ENCODE measurements at regions not wholly inside any gene's neighbourhood (a gene's known extent, or its start where the extent isn't known, plus 50 kb on each side); places are given as distances from the start of the nearest gene placed in this dataset.

DNA sequence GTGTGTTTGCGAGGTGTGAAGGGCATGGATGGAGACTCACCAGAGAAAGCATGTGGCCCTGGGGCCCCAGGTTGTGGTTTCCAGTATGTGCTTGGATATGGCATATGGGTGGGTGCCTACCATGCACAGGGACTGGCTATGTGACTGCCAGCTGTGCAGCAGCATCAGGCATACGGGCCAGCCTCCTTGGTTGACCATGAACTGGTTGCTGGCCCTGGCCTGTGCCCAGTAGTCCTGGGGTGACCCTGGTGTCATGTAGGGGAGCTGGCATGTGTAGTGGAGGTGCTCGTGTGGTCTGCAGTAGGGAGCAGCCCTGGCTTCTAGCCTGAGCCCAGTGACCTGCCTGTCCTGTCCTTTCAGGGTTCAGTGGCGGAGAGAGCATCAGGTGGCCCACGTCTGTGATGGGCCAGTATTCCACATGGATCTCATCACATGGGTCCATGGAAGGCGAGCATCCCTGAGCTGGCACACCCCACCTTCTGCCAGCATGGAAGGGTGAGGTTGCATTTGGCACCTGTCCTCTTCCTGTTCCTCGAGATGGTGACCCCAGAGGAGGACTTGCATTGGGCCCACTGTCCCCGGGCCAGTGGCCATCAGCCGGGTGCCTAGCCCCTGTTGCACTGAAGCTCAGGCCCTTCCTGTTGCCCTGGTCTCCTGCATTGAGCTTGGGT, 228.9 kb downstream of the SNRPN start:
- DNase-seq: no peak

DNA sequence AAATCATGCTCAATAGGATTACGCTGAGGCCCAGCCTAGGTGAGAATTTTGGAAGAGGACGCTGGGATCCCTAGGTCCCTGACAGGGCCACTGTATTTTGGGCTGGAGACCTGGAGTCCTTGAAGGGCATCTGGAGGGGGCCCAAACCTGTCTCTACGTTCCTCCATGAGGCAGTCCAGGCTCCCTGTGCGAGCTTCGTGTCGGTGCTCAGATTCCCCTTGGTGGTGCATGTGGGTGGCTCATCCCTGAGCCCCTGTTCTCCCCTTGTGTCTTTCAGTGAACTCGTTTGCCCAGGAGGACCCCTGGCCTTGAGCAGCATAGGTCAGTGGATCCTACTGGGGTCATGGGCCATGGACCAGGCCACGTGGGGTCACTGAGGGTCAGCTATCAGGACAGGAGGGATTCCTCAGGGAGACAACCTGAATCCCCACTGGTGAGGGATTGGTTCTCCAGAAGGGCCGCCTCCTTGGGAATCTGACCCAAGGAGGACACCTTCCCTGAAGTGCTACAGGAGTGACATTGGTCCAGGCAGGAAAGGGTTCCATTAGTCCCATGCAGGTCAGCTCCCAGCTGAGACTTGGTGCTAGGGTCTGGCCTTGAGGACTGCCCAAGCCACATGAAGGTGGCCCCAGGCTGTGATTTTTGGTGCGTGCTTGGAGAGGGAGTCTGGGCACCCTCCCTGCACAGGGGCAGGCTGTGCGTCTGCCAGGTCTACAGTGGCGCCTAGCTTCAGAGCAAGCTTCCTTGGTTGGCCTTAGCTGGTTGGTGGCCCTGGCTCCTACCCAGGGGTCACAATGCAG, 229.8 kb downstream of the SNRPN start:
- DNase-seq: no peak

DNA sequence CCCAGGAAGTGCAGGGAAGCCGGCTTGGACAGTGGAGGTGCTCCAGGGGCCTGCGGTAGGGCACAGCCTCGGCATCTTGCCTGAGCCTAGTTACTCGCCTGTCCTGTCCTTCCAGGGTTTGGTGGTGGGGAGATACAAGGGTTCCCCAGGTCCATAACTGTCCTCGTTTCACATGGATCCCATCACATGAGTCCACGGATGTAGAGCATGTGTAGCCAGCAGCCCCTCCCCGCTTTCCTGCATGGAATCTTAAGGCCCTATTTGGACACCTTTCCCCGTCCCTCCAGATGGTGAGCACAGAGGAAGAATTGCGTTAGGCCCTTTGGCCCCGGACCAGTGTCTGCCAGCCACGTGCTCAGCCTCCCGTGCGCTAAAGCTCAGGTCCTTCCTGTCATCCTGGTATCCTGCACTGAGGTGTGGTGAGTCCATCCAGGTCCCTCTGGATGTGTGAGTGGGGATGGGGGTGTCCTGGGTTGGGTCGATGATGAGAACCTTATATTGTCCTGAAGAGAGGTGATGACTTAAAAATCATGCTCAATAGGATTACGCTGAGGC, 230.4 kb downstream of the SNRPN start:
- DNase-seq: no peak

DNA sequence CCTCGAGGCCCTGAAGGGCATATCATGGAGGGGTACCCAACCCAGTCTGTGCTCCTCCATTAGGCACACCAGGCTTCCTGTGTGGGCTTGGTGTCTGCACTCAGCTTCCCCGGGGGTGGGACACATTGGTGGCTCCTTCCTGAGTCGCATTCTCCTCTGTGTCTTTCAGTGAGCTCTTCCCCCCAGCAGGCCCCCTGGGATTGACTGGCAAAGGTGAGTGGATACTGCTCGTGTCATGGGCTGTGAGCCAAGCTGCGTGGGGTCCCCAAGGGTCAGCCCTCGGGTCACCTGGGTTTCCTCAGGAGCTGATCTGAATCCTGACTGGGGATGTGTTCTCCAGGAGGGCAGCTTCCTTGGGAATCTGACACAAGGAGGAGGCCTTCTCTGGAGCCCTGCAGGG, 231.0 kb downstream of the SNRPN start:
- DNase-seq: no peak

DNA sequence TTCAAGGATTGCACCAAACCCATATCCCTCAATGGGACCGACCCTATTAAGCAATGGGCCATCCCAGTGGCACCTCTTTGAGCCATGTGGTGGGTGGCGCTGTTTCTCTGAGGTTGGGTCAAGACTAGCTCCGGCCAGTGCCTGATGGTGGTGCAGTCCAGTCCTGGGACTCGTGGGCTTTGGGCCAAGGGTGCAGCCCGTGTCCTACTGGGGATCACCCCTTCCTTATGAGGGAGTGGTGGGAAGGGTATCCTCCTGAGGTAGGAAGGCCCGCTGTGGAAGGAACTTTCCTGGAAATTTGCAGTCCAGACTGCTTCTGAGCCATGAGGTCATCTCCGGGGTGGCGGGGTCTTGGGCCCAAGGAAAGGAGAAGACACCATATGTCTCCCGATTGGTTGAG, 231.6 kb downstream of the SNRPN start:
- no peak for DNase-seq

DNA sequence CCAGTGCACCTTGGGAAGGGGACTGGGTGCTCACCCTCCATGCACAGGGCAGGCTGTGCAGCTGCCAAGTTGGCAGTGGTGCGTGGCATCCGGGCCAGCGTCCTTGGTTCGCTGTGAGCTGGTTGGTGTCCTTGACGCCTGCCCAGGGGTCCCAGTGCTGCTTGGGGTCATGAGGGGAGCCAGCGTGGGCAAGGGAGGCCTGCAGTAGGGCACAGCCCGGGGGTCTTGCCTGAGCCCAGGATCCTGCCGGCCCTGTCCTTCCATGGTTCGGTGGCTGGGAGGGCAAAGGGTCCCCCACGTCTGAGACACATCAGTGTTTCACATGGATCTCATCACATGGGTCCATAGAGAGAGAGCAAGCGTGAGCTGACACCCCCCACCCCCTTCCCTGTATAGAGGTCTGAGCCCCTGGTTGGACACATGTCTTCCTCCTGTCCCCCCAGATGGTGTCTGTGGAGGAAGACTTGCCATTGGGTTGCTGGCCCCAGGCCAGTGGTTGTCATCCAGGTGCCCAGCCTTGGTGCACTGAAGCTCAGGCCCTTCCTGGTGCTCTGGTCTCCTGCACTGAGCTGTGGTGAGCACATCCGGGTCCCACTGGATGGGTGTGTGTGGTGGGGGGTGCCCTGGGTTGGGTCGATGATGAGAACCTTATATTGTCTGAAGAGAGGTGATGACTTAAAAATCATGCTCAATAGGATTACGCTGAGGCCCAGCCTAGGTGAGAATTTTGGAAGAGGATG, 232.3 kb downstream of the SNRPN start:
- no peak for DNase-seq

DNA sequence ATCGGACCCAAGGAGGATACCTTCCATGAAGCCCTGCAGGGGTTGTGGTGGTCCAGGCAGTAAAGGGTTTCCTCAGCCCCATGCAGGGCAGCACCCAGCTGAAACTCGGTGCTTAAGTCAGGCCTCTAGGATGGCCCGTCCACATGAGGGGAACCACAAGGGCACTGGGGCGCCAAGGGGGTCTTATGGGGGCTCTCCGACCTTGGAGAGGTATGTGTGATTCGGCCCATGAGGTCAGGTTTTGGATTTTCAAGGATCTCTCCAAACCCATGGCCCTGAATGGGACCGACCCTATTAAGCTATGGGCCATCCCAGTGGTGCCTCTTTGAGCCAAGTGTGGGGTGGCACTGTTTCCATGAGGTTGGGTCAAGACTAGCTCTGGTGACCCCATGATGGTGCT, 233.3 kb downstream of the SNRPN start:
- DNase-seq: no peak

DNA sequence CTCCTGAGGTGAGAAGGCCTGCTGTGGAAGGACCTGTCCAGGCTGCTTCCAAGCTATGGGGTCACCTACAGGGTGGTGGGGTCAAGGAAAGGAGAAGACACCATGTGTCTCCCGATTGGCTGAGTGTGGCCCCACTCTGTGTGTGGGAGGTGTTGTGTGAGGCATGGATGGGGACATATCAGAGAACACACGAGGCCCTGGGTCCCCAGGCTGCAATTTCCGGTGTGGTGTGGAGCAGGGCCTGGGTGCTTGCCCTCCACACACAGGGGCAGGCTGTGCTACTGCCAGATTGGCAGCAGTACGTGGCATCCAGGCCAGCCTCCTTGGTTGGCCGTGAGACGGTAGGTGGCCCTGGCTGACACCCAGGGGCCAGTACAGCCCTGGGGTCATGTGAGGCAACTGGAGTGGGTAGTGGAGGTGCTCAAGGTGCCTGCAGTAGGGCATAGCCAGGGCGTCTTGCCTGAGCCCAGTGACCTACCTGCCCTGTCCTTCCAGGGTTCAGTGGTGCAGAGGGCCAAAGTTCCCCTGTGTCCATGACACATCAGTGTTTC, 233.8 kb downstream of the SNRPN start:
- no peak for DNase-seq

DNA sequence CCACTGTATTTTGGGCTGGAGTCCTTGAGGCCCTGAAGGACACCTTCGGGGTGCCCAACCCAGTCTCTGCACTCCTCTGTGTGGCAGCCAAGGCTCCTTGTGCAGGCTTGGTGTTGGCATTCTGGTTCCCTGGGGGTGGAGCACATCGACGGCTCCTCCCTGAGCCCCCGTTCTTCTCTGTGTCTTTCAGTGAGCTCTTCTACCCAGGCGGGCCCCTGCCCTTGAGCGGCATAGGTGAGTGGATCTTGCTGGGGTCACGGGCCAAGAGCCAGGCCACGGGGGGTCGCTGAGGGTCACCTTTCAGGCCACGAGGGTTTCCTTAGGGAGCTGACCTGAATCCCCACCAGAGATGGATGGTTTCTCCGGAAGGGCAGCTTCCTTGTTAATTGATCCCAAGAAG, 234.8 kb downstream of the SNRPN start:
- DNase-seq: no peak

DNA sequence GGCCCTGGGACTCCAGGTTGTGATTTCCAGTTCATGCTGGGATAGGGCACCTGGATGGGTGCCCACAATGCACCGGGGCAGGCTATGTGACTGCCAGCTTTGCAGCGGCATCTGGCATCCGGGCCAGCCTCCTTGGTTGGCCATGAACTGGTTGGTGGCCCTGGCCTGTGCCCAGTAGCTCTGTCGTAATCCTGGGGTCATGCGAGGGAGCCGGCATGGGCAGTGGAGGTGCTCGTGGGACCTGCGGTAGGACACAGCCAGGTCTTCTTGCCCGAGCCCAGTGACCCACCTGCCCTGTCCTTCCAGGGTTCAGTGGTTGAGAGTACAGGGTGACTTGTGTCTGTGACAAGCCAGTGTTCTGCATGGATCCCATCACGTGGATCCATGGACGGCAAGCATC, 237.9 kb downstream of the SNRPN start:
- DNase-seq: no peak

DNA sequence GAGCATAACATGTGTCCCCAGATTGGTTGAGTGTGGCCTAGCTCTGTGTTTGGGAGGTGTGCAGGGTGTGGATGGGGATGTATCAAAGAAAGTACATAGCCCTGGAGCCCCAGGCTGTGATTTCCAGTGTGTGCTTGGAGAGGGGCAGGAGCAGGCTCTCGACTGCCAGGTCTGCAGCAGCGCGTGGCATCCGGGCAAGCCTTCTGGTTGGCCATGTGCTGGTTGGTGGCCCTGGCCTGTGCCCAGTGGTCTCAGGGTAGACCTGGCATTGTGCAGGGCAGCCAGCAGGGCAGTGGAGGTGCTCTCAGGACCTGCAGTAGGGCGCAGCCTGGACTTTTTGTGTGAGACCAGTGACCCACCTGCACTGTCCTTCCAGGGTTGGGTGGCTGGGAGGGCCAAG, 231.5 kb downstream of the UBE3A start:
- DNase-seq: no peak

DNA sequence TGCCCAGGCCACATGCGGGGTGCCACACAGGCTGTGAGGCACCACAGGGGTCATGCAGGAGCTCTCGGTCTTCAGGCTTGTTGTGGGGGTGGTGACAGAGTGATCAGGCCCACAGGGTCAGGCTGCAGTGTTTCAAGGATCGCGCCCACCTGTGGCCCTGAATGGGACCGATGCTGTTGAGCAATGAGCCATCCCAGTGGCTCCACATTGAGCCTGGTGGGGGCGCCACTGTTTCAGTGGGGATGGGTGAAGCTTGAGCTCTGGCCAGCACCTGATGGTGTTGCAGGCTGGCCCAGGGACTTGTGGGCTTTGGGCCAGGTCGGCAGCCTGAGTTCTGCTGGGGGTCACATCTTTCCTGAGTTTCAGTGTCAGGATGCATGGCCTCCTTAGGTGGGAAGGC, 230.1 kb downstream of the UBE3A start:
- no peak for DNase-seq

DNA sequence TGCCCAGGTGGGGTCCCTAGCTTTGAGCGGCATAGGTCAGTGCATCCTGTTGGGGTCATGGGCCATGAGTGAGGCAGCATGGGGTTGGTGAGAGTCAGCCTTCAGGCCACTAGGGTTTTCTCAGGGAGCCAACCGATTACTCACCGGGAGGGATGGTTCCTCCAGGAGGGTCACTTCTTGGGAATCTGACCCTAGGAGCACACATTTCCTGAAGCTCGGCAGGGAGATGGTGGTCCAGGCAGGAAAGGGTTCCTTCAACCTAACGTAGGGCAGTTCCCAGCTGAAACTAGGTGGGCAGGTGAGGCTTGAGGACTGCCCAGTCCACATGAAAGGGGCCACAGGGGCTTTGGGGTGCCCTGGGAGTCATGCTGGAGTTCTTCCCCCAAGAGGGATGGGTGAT, 218.0 kb downstream of the UBE3A start:
- no peak for DNase-seq

DNA sequence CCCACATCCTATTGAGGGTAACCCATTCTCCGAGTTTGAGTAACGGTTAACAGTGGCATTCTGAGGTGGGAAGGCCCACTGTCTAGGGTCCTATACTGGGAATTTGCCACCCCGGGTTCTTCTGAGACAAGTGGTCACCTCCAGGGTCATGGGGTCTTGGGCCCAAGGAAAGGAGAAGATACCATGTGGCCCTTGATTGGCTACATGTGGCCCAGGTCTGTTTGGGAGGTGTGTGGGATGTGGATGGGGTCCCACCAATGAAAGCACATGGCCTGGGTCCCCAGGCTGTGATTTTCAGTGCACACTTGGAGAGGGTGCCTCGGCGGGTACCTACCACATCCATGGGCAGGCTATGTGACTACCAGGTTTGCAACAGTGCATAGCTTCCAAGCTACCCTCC, 214.4 kb downstream of the UBE3A start:
- no peak for DNase-seq

DNA sequence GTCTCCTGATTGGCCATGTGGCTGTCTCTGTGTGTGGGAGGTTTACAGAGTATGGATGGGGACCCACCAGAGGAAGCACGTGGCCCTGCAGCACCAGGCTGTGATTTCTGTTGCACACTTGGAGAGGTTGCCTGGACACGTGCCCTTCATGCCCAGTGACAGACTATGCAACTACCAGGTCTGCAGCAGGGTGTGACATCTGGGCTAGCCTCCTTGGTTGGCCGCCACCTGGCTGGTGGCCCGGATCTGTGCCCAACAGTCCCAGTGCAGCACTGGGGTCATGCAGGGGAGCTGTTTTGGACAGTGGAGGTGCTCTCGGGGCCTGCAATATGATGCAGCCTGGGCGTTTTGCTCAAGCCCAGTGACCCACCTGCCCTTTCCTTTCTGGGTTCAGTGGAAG, 212.5 kb downstream of the UBE3A start:
- no peak for DNase-seq

DNA sequence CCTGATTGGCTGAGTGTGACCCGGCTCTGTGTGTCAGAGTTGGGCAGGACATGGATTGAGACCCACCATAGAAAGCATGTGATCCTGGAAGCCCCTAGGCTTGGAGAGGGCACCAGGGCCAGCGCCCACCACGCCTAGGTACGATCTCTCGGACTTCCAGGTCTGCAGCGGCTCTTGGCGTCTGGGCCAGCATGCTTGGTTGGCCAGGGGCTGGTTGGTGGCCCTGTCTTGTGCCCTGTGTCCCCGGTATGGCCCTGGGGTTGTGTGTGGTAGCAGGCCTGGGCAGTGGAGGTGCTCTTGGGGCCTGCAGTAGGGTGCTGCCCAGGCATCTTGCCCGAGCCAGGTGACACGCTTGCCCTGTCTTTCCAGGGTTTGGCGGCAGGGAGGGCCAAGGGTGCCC, 210.6 kb downstream of the UBE3A start:
- no peak for DNase-seq

DNA sequence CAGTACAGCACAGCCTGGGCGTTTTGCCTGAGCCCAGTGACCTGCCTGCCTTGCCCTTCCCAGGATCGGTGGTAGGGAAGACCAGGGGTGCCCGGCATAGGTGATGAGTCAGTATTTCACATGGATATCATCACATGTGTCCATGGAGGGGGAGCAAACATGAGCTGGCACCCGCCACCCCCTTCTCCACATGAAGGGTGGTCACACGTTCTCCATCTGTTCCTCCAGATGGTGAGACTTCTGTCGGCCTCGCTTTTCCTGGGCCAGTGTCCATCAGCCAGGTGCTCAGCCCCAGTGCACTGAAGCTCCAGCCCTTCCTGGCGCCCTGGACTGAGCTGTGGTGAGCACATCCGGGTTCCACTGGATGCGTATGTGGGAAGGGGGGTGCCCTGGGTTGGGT, 208.4 kb downstream of the UBE3A start:
- no peak for DNase-seq

DNA sequence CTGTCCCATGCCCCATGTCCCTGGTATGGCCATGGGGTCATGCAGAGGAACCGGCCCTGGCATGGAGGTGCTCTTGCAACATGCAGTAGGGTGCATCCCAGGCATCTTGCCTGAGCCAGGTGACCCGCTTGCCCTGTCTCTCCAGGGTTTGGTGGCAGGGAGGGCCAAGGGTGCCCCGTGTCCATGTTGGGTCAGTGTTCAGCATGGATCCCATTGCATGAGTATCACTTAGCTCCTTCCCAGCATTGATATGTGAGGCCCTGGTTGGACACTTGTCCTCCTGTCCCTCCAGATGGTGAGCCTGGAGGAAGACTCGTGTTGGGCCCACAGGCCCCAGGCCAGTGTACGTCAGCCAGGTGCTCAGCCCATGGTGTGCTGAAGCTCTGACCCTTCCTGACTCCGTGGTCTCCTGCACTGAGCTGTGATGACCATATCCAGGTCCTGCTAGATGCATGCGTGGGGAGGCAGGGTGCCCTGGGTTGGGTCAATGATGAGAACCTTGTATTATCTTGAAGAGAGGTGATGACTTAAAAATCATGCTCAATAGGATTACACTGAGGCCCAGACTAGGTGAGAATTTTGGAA, 205.0 kb downstream of the UBE3A start:
- no peak for DNase-seq

DNA sequence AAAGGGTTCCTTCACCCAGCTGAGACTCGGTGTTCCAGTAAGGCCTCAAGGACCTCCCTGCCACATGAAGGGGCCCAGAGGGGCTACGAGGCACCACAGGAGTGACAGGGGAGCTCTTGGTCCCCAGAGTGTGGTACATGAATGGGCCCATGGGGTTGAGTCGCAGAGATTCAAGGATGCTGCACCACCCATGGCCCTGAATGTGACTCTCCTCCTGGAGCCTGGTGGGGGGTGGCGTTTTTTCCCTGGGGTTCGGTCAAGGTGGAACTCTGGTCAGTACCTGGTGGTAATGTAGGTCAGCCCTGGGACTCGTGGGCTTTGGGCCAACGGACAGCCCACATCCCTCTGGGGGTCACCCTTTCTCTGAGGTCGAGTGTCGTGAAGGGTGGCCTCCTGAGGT, 204.0 kb downstream of the UBE3A start:
- no peak for DNase-seq

DNA sequence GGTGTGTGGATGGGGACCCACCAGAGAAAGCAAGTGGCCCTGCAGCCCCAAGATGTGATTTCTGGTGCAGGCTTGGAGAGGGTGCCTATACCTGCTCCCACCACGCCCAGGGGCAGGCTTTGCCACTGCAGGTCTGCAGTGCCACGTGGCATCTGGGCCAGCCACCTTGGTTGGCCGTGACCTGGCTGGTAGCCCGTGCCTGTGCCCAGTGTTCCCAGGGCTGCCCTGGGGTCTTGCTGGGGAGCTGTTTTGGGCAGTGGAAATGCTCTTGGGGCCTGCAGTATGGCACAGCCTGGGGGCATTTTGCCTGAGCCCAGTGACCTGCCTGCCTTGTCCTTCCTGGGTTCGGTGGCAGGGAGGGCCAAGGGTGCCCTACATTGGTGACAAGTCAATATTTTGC, 203.4 kb downstream of the UBE3A start:
- no peak for DNase-seq

DNA sequence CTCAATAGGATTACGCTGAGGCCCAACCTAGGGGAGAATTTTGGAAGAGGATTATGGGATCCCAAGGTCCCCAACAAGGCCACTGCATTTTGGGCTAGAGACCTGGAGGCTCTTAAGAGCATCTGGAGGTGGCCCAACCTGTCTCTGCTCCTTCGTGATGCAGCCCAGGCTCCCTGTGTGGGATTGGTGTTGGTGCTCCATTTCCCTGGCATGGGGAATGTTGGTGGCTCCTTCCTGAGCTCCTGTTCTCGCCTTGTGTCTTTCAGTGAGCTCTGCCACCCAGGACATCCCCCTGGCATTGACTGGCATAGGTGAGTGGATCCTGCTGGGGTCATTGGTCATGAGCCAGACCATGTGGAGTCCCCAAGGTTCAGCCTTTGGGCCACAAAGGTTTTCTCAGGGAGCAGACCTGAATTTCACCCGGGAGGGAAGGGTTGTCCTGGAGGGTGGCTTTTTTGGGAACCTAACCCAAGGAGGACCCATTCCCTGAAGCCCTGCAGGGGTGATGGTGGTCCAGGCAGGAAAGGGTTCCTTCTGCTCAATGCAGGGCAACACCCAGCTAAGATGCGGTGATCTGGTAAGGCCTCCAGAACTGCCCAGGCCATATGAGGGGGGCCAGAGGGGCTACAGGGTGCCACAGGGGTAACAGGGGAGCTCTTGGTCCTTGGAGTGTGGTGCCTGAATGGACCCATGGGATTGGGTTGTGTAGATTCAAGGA, 202.5 kb downstream of the UBE3A start:
- DNase-seq: no peak

DNA sequence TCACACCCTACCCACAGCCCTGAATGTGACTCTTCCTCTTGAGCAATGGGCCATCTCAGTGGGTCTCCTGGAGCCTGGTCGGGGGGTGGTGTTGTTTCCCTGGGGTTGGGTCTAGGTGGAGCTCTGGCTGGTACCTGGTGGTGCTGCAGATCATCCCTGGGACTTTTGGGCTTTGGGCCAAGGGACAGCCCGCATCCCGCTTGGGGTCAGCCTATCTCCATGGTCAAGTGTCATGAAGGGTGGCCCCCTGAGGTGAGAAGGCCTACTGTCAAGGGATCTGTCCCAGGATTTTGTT, 202.0 kb downstream of the UBE3A start:
- no peak for DNase-seq

All from NCI-H82 (cell line).